ENCODE measurements at regions not wholly inside any gene's neighbourhood (a gene's known extent, or its start where the extent isn't known, plus 50 kb on each side); places are given as distances from the start of the nearest gene placed in this dataset.

GRCh38 chr14:94940263-94940993 lies 170.5 kb upstream of the GSC start:
- Mint-ChIP-seq H3K27ac (no peak overlapping the region), H3K27me3 (no peaks in the 10 kb centered on the region), H3K36me3 (ENCODE audit: low read depth) (no peaks in the 10 kb centered on the region), H3K4me3 (no peak overlapping the region), H3K9me3 (no peaks in the 10 kb centered on the region), H3K4me1 (ENCODE audit: low read depth) (no peaks in the 10 kb centered on the region)
- ATAC-seq (ENCODE audit: poor library complexity) (no peak), DNase-seq (no peak)
- ChIA-PET POLR2A (no interaction called here), CTCF (no interaction called here)
- Histone ChIP-seq H3K9me3 (ENCODE audit: control insufficient read depth in 1 of 2, insufficient read depth in 1 of 2, low read length in 2 of 2) (peaks cover 0 to 10% of the 10 kb centered on the region in 2 experiments), H3K27ac (ENCODE audit: low read depth in 1 of 2, low read length in 2 of 2) (no peak overlapping the region), H3K27me3 (ENCODE audit: control insufficient read depth in 1 of 2, insufficient read depth in 2 of 2, low read length in 2 of 2) (peaks cover 0 to 2% of the 10 kb centered on the region in 2 experiments), H3K4me3 (ENCODE audit: low read length) (no peak overlapping the region), H3K36me3 (ENCODE audit: insufficient read depth, low read length) (no peaks in the 10 kb centered on the region), H3K4me1 (ENCODE audit: insufficient read depth, low read length) (peaks cover 5% of the 10 kb centered on the region)
- TF ChIP-seq CTCF (IDR thresholded peaks at IDR 0.05), result no peak
- intact Hi-C loops (cut with DNase I, micrococcal nuclease), result no loop called here

GRCh38 chr14:94938016-94938415 lies 168.1 kb upstream of the GSC start:
- no peak overlapping the region for H3K27ac ChIP-seq (ENCODE audit: low read depth in 1 of 2, low read length in 2 of 2)
- H3K4me1 ChIP-seq (ENCODE audit: insufficient read depth, low read length), result no peaks in the 10 kb centered on the region
- no peaks in the 10 kb centered on the region for H3K27me3 Mint-ChIP-seq
- peaks cover 0 to 4% of the 10 kb centered on the region in 2 experiments for H3K9me3 ChIP-seq (ENCODE audit: control insufficient read depth in 1 of 2, insufficient read depth in 1 of 2, low read length in 2 of 2)
- H3K9me3 Mint-ChIP-seq, result no peaks in the 10 kb centered on the region
- ATAC-seq (ENCODE audit: poor library complexity) (no peak), DNase-seq (no peak)
- no peaks in the 10 kb centered on the region for H3K36me3 ChIP-seq (ENCODE audit: insufficient read depth, low read length)
- TF ChIP-seq CTCF (IDR thresholded peaks at IDR 0.05), result no peak
- no peaks in the 10 kb centered on the region for H3K4me1 Mint-ChIP-seq (ENCODE audit: low read depth)
- no peak overlapping the region for H3K4me3 Mint-ChIP-seq
- intact Hi-C loops (cut with DNase I, micrococcal nuclease), result no loop called here
- ChIA-PET CTCF (no interaction called here), POLR2A (no interaction called here)
- H3K27ac Mint-ChIP-seq, result no peak overlapping the region
- no peak overlapping the region for H3K4me3 ChIP-seq (ENCODE audit: low read length)
- H3K27me3 ChIP-seq (ENCODE audit: control insufficient read depth in 1 of 2, insufficient read depth in 2 of 2, low read length in 2 of 2), result peaks cover 0 to 2% of the 10 kb centered on the region in 2 experiments
- no peaks in the 10 kb centered on the region for H3K36me3 Mint-ChIP-seq (ENCODE audit: low read depth)

GRCh38 chr14:94936901-94937685 lies 167.2 kb upstream of the GSC start:
- no peaks in the 10 kb centered on the region for H3K4me1 Mint-ChIP-seq (ENCODE audit: low read depth)
- H3K36me3 Mint-ChIP-seq (ENCODE audit: low read depth), result no peaks in the 10 kb centered on the region
- H3K27ac Mint-ChIP-seq, result no peak overlapping the region
- Histone ChIP-seq H3K27me3 (ENCODE audit: control insufficient read depth in 1 of 2, insufficient read depth in 2 of 2, low read length in 2 of 2) (peaks cover 0 to 2% of the 10 kb centered on the region in 2 experiments), H3K4me3 (ENCODE audit: low read length) (no peak overlapping the region), H3K9me3 (ENCODE audit: control insufficient read depth in 1 of 2, insufficient read depth in 1 of 2, low read length in 2 of 2) (peaks cover 0 to 4% of the 10 kb centered on the region in 2 experiments), H3K36me3 (ENCODE audit: insufficient read depth, low read length) (no peaks in the 10 kb centered on the region), H3K4me1 (ENCODE audit: insufficient read depth, low read length) (no peaks in the 10 kb centered on the region), H3K27ac (ENCODE audit: low read depth in 1 of 2, low read length in 2 of 2) (no peak overlapping the region)
- peaks cover 6% of the 10 kb centered on the region for H3K27me3 Mint-ChIP-seq
- DNase-seq (no peak), ATAC-seq (ENCODE audit: poor library complexity) (no peak)
- POLR2A ChIA-PET, result no interaction called here
- H3K9me3 Mint-ChIP-seq, result no peaks in the 10 kb centered on the region
- no peak for TF ChIP-seq CTCF (IDR thresholded peaks at IDR 0.05)
- intact Hi-C loops (cut with DNase I, micrococcal nuclease), result no loop called here
- H3K4me3 Mint-ChIP-seq, result no peak overlapping the region
- CTCF ChIA-PET, result no interaction called here
